ENCODE measurements at regions not wholly inside any gene's neighbourhood (a gene's known extent, or its start where the extent isn't known, plus 50 kb on each side); places are given as distances from the start of the nearest gene placed in this dataset.

DNA sequence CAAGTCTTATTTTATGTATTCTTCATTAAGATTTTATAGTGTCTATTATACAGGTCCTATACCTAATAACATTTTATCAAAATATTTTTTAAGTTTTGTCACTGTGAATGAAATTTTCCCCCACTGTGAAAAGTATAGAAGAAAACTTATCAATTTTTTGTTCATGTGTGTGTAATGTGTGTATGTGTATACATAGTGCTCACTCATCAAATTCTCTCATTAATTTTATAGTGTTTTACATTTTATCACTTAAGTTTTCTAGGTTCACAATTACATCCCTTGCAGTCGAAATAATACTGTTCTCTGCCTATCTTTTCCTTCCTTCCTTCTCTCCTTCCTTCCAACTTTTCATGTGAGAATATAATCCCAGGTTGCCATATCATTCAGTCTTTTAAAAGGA lies 93.2 kb upstream of the FBXO11 start:
- Histone ChIP-seq H3K4me1 (ENCODE audit: control insufficient read depth, extremely low read depth, insufficient read depth, low read length) (no peaks in the 10 kb centered on the region), H3K27ac (ENCODE audit: control insufficient read depth, insufficient read depth, low read length) (no peak overlapping the region), H3K79me2 (ENCODE audit: control insufficient read depth, insufficient read depth, low read length) (no peaks in the 10 kb centered on the region), H4K20me1 (ENCODE audit: control insufficient read depth, extremely low read depth, insufficient read depth, low read length) (no peaks in the 10 kb centered on the region), H3K9me3 (ENCODE audit: control insufficient read depth, low read depth, low read length) (no peaks in the 10 kb centered on the region), H3K9ac (ENCODE audit: control insufficient read depth, extremely low read depth, insufficient read depth, low read length) (no peak overlapping the region), H3K9me1 (ENCODE audit: control insufficient read depth, extremely low read depth, insufficient read depth, low read length) (no peaks in the 10 kb centered on the region), H2AFZ (ENCODE audit: control insufficient read depth, low read length) (no peak overlapping the region), H3K4me3 (ENCODE audit: control insufficient read depth in 2 of 3, extremely low read depth in 1 of 3, insufficient read depth in 2 of 3, low read depth in 1 of 3, low read length in 3 of 3) (no peak overlapping the region), H3K27me3 (ENCODE audit: control insufficient read depth, extremely low read depth, insufficient read depth, low read length) (peaks cover 2% of the 10 kb centered on the region), H3K36me3 (ENCODE audit: control insufficient read depth in 2 of 2, extremely low read depth in 1 of 2, insufficient read depth in 2 of 2, low read length in 2 of 2) (no peaks in the 10 kb centered on the region), H3K4me2 (ENCODE audit: control insufficient read depth, extremely low read depth, insufficient read depth, low read depth, low read length) (no peak overlapping the region)
- TF ChIP-seq, protein P1, sequence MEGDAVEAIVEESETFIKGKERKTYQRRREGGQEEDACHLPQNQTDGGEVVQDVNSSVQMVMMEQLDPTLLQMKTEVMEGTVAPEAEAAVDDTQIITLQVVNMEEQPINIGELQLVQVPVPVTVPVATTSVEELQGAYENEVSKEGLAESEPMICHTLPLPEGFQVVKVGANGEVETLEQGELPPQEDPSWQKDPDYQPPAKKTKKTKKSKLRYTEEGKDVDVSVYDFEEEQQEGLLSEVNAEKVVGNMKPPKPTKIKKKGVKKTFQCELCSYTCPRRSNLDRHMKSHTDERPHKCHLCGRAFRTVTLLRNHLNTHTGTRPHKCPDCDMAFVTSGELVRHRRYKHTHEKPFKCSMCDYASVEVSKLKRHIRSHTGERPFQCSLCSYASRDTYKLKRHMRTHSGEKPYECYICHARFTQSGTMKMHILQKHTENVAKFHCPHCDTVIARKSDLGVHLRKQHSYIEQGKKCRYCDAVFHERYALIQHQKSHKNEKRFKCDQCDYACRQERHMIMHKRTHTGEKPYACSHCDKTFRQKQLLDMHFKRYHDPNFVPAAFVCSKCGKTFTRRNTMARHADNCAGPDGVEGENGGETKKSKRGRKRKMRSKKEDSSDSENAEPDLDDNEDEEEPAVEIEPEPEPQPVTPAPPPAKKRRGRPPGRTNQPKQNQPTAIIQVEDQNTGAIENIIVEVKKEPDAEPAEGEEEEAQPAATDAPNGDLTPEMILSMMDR (optimal IDR thresholded peaks at IDR 0.05 in 1 of 3, IDR thresholded peaks at IDR 0.05 in 1 of 3, conservative IDR thresholded peaks at IDR 0.05 in 1 of 3; ENCODE audit: extremely low read depth in 1 of 3, insufficient read depth in 2 of 3, low read length in 3 of 3) = no peak
- no peak for TF ChIP-seq EZH2 (IDR thresholded peaks at IDR 0.05; ENCODE audit: low read length)
- no peak for DNase-seq (ENCODE audit: low read depth, low spot score)
- dilution Hi-C loops (cut with MboI; ENCODE audit: extremely low pct_ligation_motif_present, low sequenced_read_pairs) = no loop called here
- FAIRE-seq = no peak

DNA sequence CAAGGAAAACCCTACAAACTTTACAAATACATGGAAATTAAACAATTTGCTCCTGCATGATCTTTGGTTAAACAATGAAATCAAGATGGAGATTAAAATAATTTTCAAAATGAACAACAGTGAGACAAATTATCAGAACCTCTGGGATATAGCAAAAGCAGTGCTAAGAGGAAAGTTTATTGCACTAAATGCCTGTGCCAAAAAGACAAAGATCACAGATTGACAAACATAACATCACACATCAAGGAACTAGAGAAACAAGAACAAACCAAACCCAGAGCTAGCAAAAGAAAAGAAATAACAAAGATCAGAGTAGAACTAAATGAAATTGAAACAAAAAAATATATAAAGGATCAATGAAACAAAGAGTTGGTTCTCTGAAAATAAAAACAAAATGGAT lies 95.2 kb upstream of the FBXO11 start:
- H3K4me3 ChIP-seq (ENCODE audit: control insufficient read depth in 2 of 3, extremely low read depth in 1 of 3, insufficient read depth in 2 of 3, low read depth in 1 of 3, low read length in 3 of 3) = no peak overlapping the region
- no peak overlapping the region for H3K9ac ChIP-seq (ENCODE audit: control insufficient read depth, extremely low read depth, insufficient read depth, low read length)
- no peaks in the 10 kb centered on the region for H3K4me1 ChIP-seq (ENCODE audit: control insufficient read depth, extremely low read depth, insufficient read depth, low read length)
- H3K36me3 ChIP-seq (ENCODE audit: control insufficient read depth in 2 of 2, extremely low read depth in 1 of 2, insufficient read depth in 2 of 2, low read length in 2 of 2) = no peaks in the 10 kb centered on the region
- no peak overlapping the region for H2AFZ ChIP-seq (ENCODE audit: control insufficient read depth, low read length)
- DNase-seq (ENCODE audit: low read depth, low spot score) = no peak
- dilution Hi-C loops (cut with MboI; ENCODE audit: extremely low pct_ligation_motif_present, low sequenced_read_pairs) = no loop called here
- FAIRE-seq = no peak
- no peak overlapping the region for H3K4me2 ChIP-seq (ENCODE audit: control insufficient read depth, extremely low read depth, insufficient read depth, low read depth, low read length)
- H3K27ac ChIP-seq (ENCODE audit: control insufficient read depth, insufficient read depth, low read length) = no peak overlapping the region
- H4K20me1 ChIP-seq (ENCODE audit: control insufficient read depth, extremely low read depth, insufficient read depth, low read length) = no peaks in the 10 kb centered on the region
- H3K27me3 ChIP-seq (ENCODE audit: control insufficient read depth, extremely low read depth, insufficient read depth, low read length) = peaks cover 2% of the 10 kb centered on the region
- no peak for TF ChIP-seq EZH2 (IDR thresholded peaks at IDR 0.05; ENCODE audit: low read length)
- TF ChIP-seq, protein P1 (optimal IDR thresholded peaks at IDR 0.05 in 1 of 3, IDR thresholded peaks at IDR 0.05 in 1 of 3, conservative IDR thresholded peaks at IDR 0.05 in 1 of 3; ENCODE audit: extremely low read depth in 1 of 3, insufficient read depth in 2 of 3, low read length in 3 of 3) = no peak
- H3K9me3 ChIP-seq (ENCODE audit: control insufficient read depth, low read depth, low read length) = no peaks in the 10 kb centered on the region
- no peaks in the 10 kb centered on the region for H3K9me1 ChIP-seq (ENCODE audit: control insufficient read depth, extremely low read depth, insufficient read depth, low read length)
- H3K79me2 ChIP-seq (ENCODE audit: control insufficient read depth, insufficient read depth, low read length) = no peaks in the 10 kb centered on the region
